Esophagus squamous epithelium (tissue), 5 donors: ENCODE measurements at regions not wholly inside any gene's neighbourhood (a gene's known extent, or its start where the extent isn't known, plus 50 kb on each side); places are given as distances from the start of the nearest gene placed in this dataset.
A peak's percentile ranks its signal among the peaks of the same experiment; 100 is the strongest.

Source experiments
- DNase-seq: peaks from one replicate; lab custom pipeline; 2025; lab: John Stamatoyannopoulos, UW
- H3K27ac ChIP-seq, 4 donors: fragments of 200-600 bp; sonication (generic); one replicate each; pipeline ENCODE4 v1.5.1; 2016 to 2019; ENCODE audit warnings: mild to moderate bottlenecking in 1 of 4
- H3K27me3 ChIP-seq, 4 donors: fragments of 200-600 bp; sonication (generic); 1 replicate in 3 of 4; 2 replicates in 1 of 4; pipeline versions ENCODE4 v1.5.1 to v1.6.0; 2017 to 2021; ENCODE audit warnings: antibody characterized with exemption in 1 of 4
- H3K36me3 ChIP-seq, 3 donors: fragments of 200-600 bp; sonication (generic); one replicate each; pipeline ENCODE4 v1.5.1; 2016 to 2019
- H3K4me1 ChIP-seq, 3 donors: fragments of 200-600 bp; sonication (generic); one replicate each; pipeline ENCODE4 v1.5.1; 2017 to 2019
- H3K4me3 ChIP-seq, 4 donors: fragments of 200-600 bp; sonication (generic); 1 replicate in 3 of 4; 2 replicates in 1 of 4; pipeline ENCODE4 v1.5.1; 2016 to 2019; ENCODE audit warnings: mild to moderate bottlenecking in 2 of 4, moderate library complexity in 1 of 4
- H3K9me3 ChIP-seq, 3 donors: fragments of 200-600 bp; sonication (generic); one replicate each; pipeline ENCODE4 v1.5.1; 2016 to 2019
- CTCF ChIP-seq, 6 experiments: fragments of 450-650 bp in 4 of 6; fragments of 200-600 bp in 2 of 6; sonication (generic) in 2 of 6; IDR thresholded peaks; one replicate each; pipeline ENCODE4 v1.5.1; 2016 to 2019; ENCODE audit warnings: antibody characterized with exemption in 6 of 6, mild to moderate bottlenecking in 4 of 6, moderate library complexity in 4 of 6
- POLR2A ChIP-seq, 4 donors: fragments of 450-650 bp; IDR thresholded peaks; one replicate each; pipeline ENCODE4 v1.6.1; 2017; ENCODE audit warnings: antibody characterized with exemption in 4 of 4, mild to moderate bottlenecking in 4 of 4, moderate library complexity in 3 of 4
- WGBS, 2 donors: methylation state at CpG; one replicate each; pipeline ENCODE4 v1.1.5; 2018; 5-methylcytosine and 5-hydroxymethylcytosine counted together
- intact Hi-C: fragments of 100-400 bp; cut with DNase I; formaldehyde crosslinking; loops from one replicate; pipeline ENCODE4 v1.15.0; 2022
- donor health status: DM: yes; HTN: yes; CAD: no.

GRCh38 chr5:2038321-2039179 is 155.8 kb upstream of the IRX4 start:
- Histone ChIP-seq H3K9me3 (no peaks in the 10 kb centered on the region), H3K27me3 (peaks cover 0 to 9% (median 0%) of the 10 kb centered on the region in 4 donors), H3K36me3 (no peaks in the 10 kb centered on the region), H3K27ac (peak overlapping the region; percentile 67 to 83 (median 74)), H3K4me1 (peaks cover 5 to 37% (median 14%) of the 10 kb centered on the region in 3 donors), H3K4me3 (peak overlapping the region; percentile 16 to 67 (median 34))
- DNase-seq = no peak
- WGBS, 2 donors = 5% methylated on average over 12 to 31 of the region's 58 CpGs
- TF ChIP-seq CTCF (IDR thresholded peaks at IDR 0.05) (peak; percentile 71 to 85 (median 81)), POLR2A (IDR thresholded peaks at IDR 0.05) (no peak)
- intact Hi-C loops = no loop called here

GRCh38 chr5:2036885-2037284 is 154.2 kb upstream of the IRX4 start:
- intact Hi-C loops = no loop called here
- 29 to 65% methylated on average over 6 of the region's 6 CpGs for WGBS, 2 donors
- no peak overlapping the region for H3K4me3 ChIP-seq

GRCh38 chr5:2032432-2032831 is 149.7 kb upstream of the IRX4 start:
- Histone ChIP-seq H3K9me3 (no peaks in the 10 kb centered on the region), H3K36me3 (no peaks in the 10 kb centered on the region), H3K4me1 (peaks cover 0 to 15% (median 0%) of the 10 kb centered on the region in 3 donors), H3K27ac (no peak overlapping the region), H3K4me3 (no peak overlapping the region), H3K27me3 (peaks cover 0 to 9% (median 0%) of the 10 kb centered on the region in 4 donors)
- WGBS, 2 donors = 73 to 81% methylated on average over 5 of the region's 5 CpGs
- no peak for DNase-seq
- intact Hi-C loops = no loop called here
- TF ChIP-seq POLR2A (IDR thresholded peaks at IDR 0.05) (no peak), CTCF (IDR thresholded peaks at IDR 0.05) (no peak)

More at GRCh38 chr5:2036885-2037284, 154.2 kb upstream of the IRX4 start:
- H3K36me3 ChIP-seq = no peaks in the 10 kb centered on the region
- H3K27me3 ChIP-seq = peaks cover 0 to 9% (median 0%) of the 10 kb centered on the region in 4 donors
- DNase-seq = no peak
- peaks cover 5 to 37% (median 14%) of the 10 kb centered on the region in 3 donors for H3K4me1 ChIP-seq
- H3K9me3 ChIP-seq = no peaks in the 10 kb centered on the region
- TF ChIP-seq CTCF (IDR thresholded peaks at IDR 0.05) (no peak), POLR2A (IDR thresholded peaks at IDR 0.05) (no peak)
- peak overlapping the region in 3 of 4 donors; percentile 16 to 83 (median 24) for H3K27ac ChIP-seq

GRCh38 chr5:2031581-2031980 is 148.9 kb upstream of the IRX4 start:
- DNase-seq = no peak
- H3K4me1 ChIP-seq = peaks cover 0 to 6% (median 0%) of the 10 kb centered on the region in 3 donors
- no peak overlapping the region for H3K27ac ChIP-seq
- H3K36me3 ChIP-seq = no peaks in the 10 kb centered on the region
- 87 to 98% methylated on average over 5 to 8 of the region's 11 CpGs for WGBS, 2 donors
- H3K4me3 ChIP-seq = no peak overlapping the region
- TF ChIP-seq CTCF (IDR thresholded peaks at IDR 0.05) = no peak
- TF ChIP-seq POLR2A (IDR thresholded peaks at IDR 0.05) = no peak
- intact Hi-C loops = no loop called here
- H3K9me3 ChIP-seq = no peaks in the 10 kb centered on the region
- peaks cover 0 to 9% (median 0%) of the 10 kb centered on the region in 4 donors for H3K27me3 ChIP-seq

GRCh38 chr5:2030131-2030530 is 147.4 kb upstream of the IRX4 start:
- TF ChIP-seq CTCF (IDR thresholded peaks at IDR 0.05) = no peak
- no peak for TF ChIP-seq POLR2A (IDR thresholded peaks at IDR 0.05)
- no peaks in the 10 kb centered on the region for H3K36me3 ChIP-seq
- no peak for DNase-seq
- peaks cover 0 to 6% (median 0%) of the 10 kb centered on the region in 3 donors for H3K4me1 ChIP-seq
- H3K4me3 ChIP-seq = no peak overlapping the region
- H3K27ac ChIP-seq = peak overlapping the region in 2 of 4 donors; percentile 25 to 47
- intact Hi-C loops = no loop called here
- H3K9me3 ChIP-seq = no peaks in the 10 kb centered on the region
- 42 to 49% methylated on average over 5 of the region's 5 CpGs for WGBS, 2 donors
- peaks cover 0 to 9% (median 0%) of the 10 kb centered on the region in 4 donors for H3K27me3 ChIP-seq
